ENCODE measurements at regions not wholly inside any gene's neighbourhood (a gene's known extent, or its start where the extent isn't known, plus 50 kb on each side); places are given as distances from the start of the nearest gene placed in this dataset.
A peak's percentile ranks its signal among the peaks of the same experiment; 100 is the strongest.

- no peak for TF ChIP-seq ATF4 (CRISPR knock-in tag; IDR thresholded peaks at IDR 0.05)
Observed at GRCh38 chr10:44763331-44763730, 147.8 kb upstream of the TMEM72 start (continued).

GRCh38 chr10:44765299-44765698, 145.8 kb upstream of the TMEM72 start:
- intact Hi-C loops (cut with micrococcal nuclease) = no loop called here
- no TSS peak for BruUV-seq (replicated peaks)
- Histone ChIP-seq H3K36me3 (ENCODE audit: control insufficient read depth, insufficient read depth, low read length) (no peaks in the 10 kb centered on the region), H3K4me2 (ENCODE audit: insufficient read depth, low read length) (no peak overlapping the region), H3K4me1 (replicated peaks in 1 of 2; ENCODE audit: control insufficient read depth in 2 of 2, insufficient read depth in 2 of 2, low read length in 2 of 2) (no peaks in the 10 kb centered on the region), H3K27me3 (ENCODE audit: control insufficient read depth in 2 of 2, insufficient read depth in 2 of 2, low read length in 2 of 2) (peaks cover 0 to 3% of the 10 kb centered on the region in 2 experiments; a peak in 1 of 5 replicates), H3K9me1 (ENCODE audit: control insufficient read depth, insufficient read depth, low read length) (no peaks in the 10 kb centered on the region), H2AFZ (ENCODE audit: low read depth, low read length) (no peak overlapping the region), H3K9ac (ENCODE audit: insufficient read depth in 1 of 2, low read depth in 2 of 2, low read length in 2 of 2) (no peak overlapping the region), H3K27ac (ENCODE audit: extremely low read depth, low read depth, low read length) (no peak overlapping the region), H4K20me1 (replicated peaks; ENCODE audit: control insufficient read depth, insufficient read depth, low read length) (peaks cover 2% of the 10 kb centered on the region; the same call in 1 of the 2 replicates), H3K79me2 (ENCODE audit: control insufficient read depth, insufficient read depth, low read length) (no peaks in the 10 kb centered on the region), H3K4me3 (no peak overlapping the region), H3K9me3 (replicated peaks; ENCODE audit: control insufficient read depth, insufficient read depth, low read depth, low read length) (no peaks in the 10 kb centered on the region)
- WGBS (ENCODE audit: insufficient coverage, low coverage, missing lambda C conversion rate) = 0% methylated on average over 1 of the region's 1 CpG
- POLR2A ChIA-PET = no interaction called here
- CTCF ChIA-PET (ENCODE audit: low intra/inter-chr PET ratio) = no interaction called here
- DNase-seq (ENCODE audit: extremely low read depth in 1 of 4, low spot score in 3 of 4) = no peak
- FAIRE-seq = no peak
- in situ Hi-C loops (cut with MboI) = no loop called here
- TF ChIP-seq MCM3 (IDR thresholded peaks at IDR 0.05) = no peak
- TF ChIP-seq MYNN (IDR thresholded peaks at IDR 0.05) = no peak
- no peak for TF ChIP-seq MYNN (CRISPR knock-in tag; IDR thresholded peaks at IDR 0.05)
- TF ChIP-seq NFE2L1 (tag; IDR thresholded peaks at IDR 0.05; ENCODE audit: borderline replicate concordance, low read depth) = no peak
- TF ChIP-seq MYC (IDR thresholded peaks at IDR 0.05; ENCODE audit: low read depth, low read length) = no peak
- TF ChIP-seq MYC (CRISPR knock-in tag; IDR thresholded peaks at IDR 0.05; ENCODE audit: borderline replicate concordance, low read depth) = no peak
- TF ChIP-seq HEY1 (CRISPR knock-in tag; IDR thresholded peaks at IDR 0.05; ENCODE audit: borderline replicate concordance) = no peak
- TF ChIP-seq ZNF512 (tag; IDR thresholded peaks at IDR 0.05) = peak; percentile 21; the same call in 1 of the 2 replicates
- no peak for ATAC-seq

Measured in K562 (cell line).